ENCODE measurements at regions not wholly inside any gene's neighbourhood (a gene's known extent, or its start where the extent isn't known, plus 50 kb on each side); places are given as distances from the start of the nearest gene placed in this dataset.
A peak's percentile ranks its signal among the peaks of the same experiment; 100 is the strongest.

GRCh38 chr20:16113736-16114135 lies 459.5 kb downstream of the KIF16B start:
- no peak overlapping the region for H3K4me3 ChIP-seq (ENCODE audit: low read length)
- no peaks in the 10 kb centered on the region for H3K36me3 ChIP-seq (ENCODE audit: control insufficient read depth, insufficient read depth, low read length, severe bottlenecking)
- H3K9ac ChIP-seq (ENCODE audit: low read length): no peak overlapping the region
- DNase-seq (ENCODE audit: low read depth): no peak
- no peaks in the 10 kb centered on the region for H3K27me3 ChIP-seq (replicated peaks; ENCODE audit: control insufficient read depth, insufficient read depth, low read length)
- no peaks in the 10 kb centered on the region for H3K9me3 ChIP-seq (ENCODE audit: control insufficient read depth, low read length)
- peaks cover 19% of the 10 kb centered on the region for H3K4me1 ChIP-seq (ENCODE audit: control insufficient read depth, insufficient read depth, low read length)

GRCh38 chr20:16111852-16112412 lies 461.3 kb downstream of the KIF16B start:
- DNase-seq (ENCODE audit: low read depth): no peak
- H3K36me3 ChIP-seq (ENCODE audit: control insufficient read depth, insufficient read depth, low read length, severe bottlenecking): no peaks in the 10 kb centered on the region
- H3K27me3 ChIP-seq (replicated peaks; ENCODE audit: control insufficient read depth, insufficient read depth, low read length): no peaks in the 10 kb centered on the region
- H3K4me3 ChIP-seq (ENCODE audit: low read length): no peak overlapping the region
- H3K9me3 ChIP-seq (ENCODE audit: control insufficient read depth, low read length): no peaks in the 10 kb centered on the region
- no peak overlapping the region for H3K9ac ChIP-seq (ENCODE audit: low read length)
- H3K4me1 ChIP-seq (ENCODE audit: control insufficient read depth, insufficient read depth, low read length): peaks cover 19% of the 10 kb centered on the region

- Histone ChIP-seq H3K9me3 (ENCODE audit: control insufficient read depth, low read length) (no peaks in the 10 kb centered on the region), H3K4me1 (ENCODE audit: control insufficient read depth, insufficient read depth, low read length) (peaks cover 17% of the 10 kb centered on the region), H3K36me3 (ENCODE audit: control insufficient read depth, insufficient read depth, low read length, severe bottlenecking) (no peaks in the 10 kb centered on the region), H3K9ac (ENCODE audit: low read length) (no peak overlapping the region), H3K4me3 (ENCODE audit: low read length) (no peak overlapping the region), H3K27me3 (replicated peaks; ENCODE audit: control insufficient read depth, insufficient read depth, low read length) (no peaks in the 10 kb centered on the region)
- no peak for DNase-seq (ENCODE audit: low read depth)
Measured at GRCh38 chr20:16111172-16111832, 461.9 kb downstream of the KIF16B start.

- H3K36me3 ChIP-seq (ENCODE audit: control insufficient read depth, insufficient read depth, low read length, severe bottlenecking): no peaks in the 10 kb centered on the region
- peaks cover 5% of the 10 kb centered on the region for H3K9me3 ChIP-seq (ENCODE audit: control insufficient read depth, low read length)
- H3K4me1 ChIP-seq (ENCODE audit: control insufficient read depth, insufficient read depth, low read length): peaks cover 11% of the 10 kb centered on the region
- no peak overlapping the region for H3K4me3 ChIP-seq (ENCODE audit: low read length)
- no peak overlapping the region for H3K9ac ChIP-seq (ENCODE audit: low read length)
- DNase-seq (ENCODE audit: low read depth): no peak
- H3K27me3 ChIP-seq (replicated peaks; ENCODE audit: control insufficient read depth, insufficient read depth, low read length): no peaks in the 10 kb centered on the region
Measured at GRCh38 chr20:16107172-16107870, 465.9 kb downstream of the KIF16B start.

- Histone ChIP-seq H3K4me3 (ENCODE audit: low read length) (no peak overlapping the region), H3K9me3 (ENCODE audit: control insufficient read depth, low read length) (peaks cover 5% of the 10 kb centered on the region), H3K27me3 (replicated peaks; ENCODE audit: control insufficient read depth, insufficient read depth, low read length) (peaks cover 2% of the 10 kb centered on the region), H3K36me3 (ENCODE audit: control insufficient read depth, insufficient read depth, low read length, severe bottlenecking) (no peaks in the 10 kb centered on the region), H3K9ac (ENCODE audit: low read length) (no peak overlapping the region), H3K4me1 (ENCODE audit: control insufficient read depth, insufficient read depth, low read length) (peaks cover 11% of the 10 kb centered on the region)
- peak; percentile 14 for DNase-seq (ENCODE audit: low read depth)
Measured at GRCh38 chr20:16106191-16106849, 466.9 kb downstream of the KIF16B start.

- Histone ChIP-seq H3K9me3 (ENCODE audit: control insufficient read depth, low read length) (peaks cover 5% of the 10 kb centered on the region), H3K27me3 (replicated peaks; ENCODE audit: control insufficient read depth, insufficient read depth, low read length) (peaks cover 5% of the 10 kb centered on the region), H3K36me3 (ENCODE audit: control insufficient read depth, insufficient read depth, low read length, severe bottlenecking) (no peaks in the 10 kb centered on the region), H3K9ac (ENCODE audit: low read length) (no peak overlapping the region), H3K4me1 (ENCODE audit: control insufficient read depth, insufficient read depth, low read length) (peaks cover 22% of the 10 kb centered on the region), H3K4me3 (ENCODE audit: low read length) (no peak overlapping the region)
- no peak for DNase-seq (ENCODE audit: low read depth)
Measured at GRCh38 chr20:16104783-16105182, 468.5 kb downstream of the KIF16B start.

Data from adipocyte (in vitro differentiated cells).